Epithelial cell of esophagus (primary cell): ENCODE measurements at regions not wholly inside any gene's neighbourhood (a gene's known extent, or its start where the extent isn't known, plus 50 kb on each side); places are given as distances from the start of the nearest gene placed in this dataset.

Experiments
- DNase-seq: peaks from one replicate; pipeline ENCODE4 v3.0.0; 2010; ENCODE audit warnings: low read depth
- H3K4me3 ChIP-seq: 2 replicates; pipeline ENCODE4 v1.5.1; 2011; ENCODE audit warnings: mild to moderate bottlenecking, low read length, control low read depth
- CTCF ChIP-seq: IDR thresholded peaks from 2 replicates; pipeline ENCODE4 v1.5.1; 2011; ENCODE audit warnings: low read depth, mild to moderate bottlenecking, low read length, control low read depth, inconsistent platforms; ENCODE audit not compliant: insufficient read depth; ENCODE audit errors: missing control alignments

GRCh38 chr4:134663742-134664141, 462.2 kb upstream of the PABPC4L start:
- no peak for DNase-seq
- TF ChIP-seq CTCF, result no peak
- H3K4me3 ChIP-seq, result no peak overlapping the region

- H3K4me3 ChIP-seq, result no peak overlapping the region
- no peak for DNase-seq
- TF ChIP-seq CTCF, result no peak
These were observed 448.9 kb upstream of the PABPC4L start for GRCh38 chr4:134650461-134650860.

- no peak for DNase-seq
- TF ChIP-seq CTCF, result no peak
- no peak overlapping the region for H3K4me3 ChIP-seq
These were observed 444.2 kb upstream of the PABPC4L start for GRCh38 chr4:134645778-134646177.

- no peak overlapping the region for H3K4me3 ChIP-seq
- no peak for DNase-seq
- TF ChIP-seq CTCF, result no peak
These were observed 434.9 kb upstream of the PABPC4L start for GRCh38 chr4:134636338-134637051.

GRCh38 chr4:134634301-134634700, 432.7 kb upstream of the PABPC4L start:
- H3K4me3 ChIP-seq, result no peak overlapping the region
- DNase-seq, result no peak
- no peak for TF ChIP-seq CTCF

- H3K4me3 ChIP-seq, result no peak overlapping the region
- no peak for DNase-seq
- no peak for TF ChIP-seq CTCF
These were observed 430.5 kb upstream of the PABPC4L start for GRCh38 chr4:134632056-134632455.

GRCh38 chr4:134628066-134628465, 426.5 kb upstream of the PABPC4L start:
- no peak for DNase-seq
- H3K4me3 ChIP-seq, result no peak overlapping the region
- no peak for TF ChIP-seq CTCF
